IMR-90 (cell line): ENCODE measurements at regions not wholly inside any gene's neighbourhood (a gene's known extent, or its start where the extent isn't known, plus 50 kb on each side); places are given as distances from the start of the nearest gene placed in this dataset.

Source experiments
- BHLHE40 ChIP-seq: fragments of 150-350 bp; IDR thresholded peaks from 2 replicates; pipeline ENCODE4 v1.6.1; 2016; ENCODE audit warnings: mild to moderate bottlenecking, low read depth, low read length
- CEBPB ChIP-seq: IDR thresholded peaks from 2 replicates; pipeline ENCODE4 v1.6.1; 2012; ENCODE audit warnings: low read depth, low read length, improper control_type of control experiment
- CHD1 ChIP-seq: IDR thresholded peaks from 2 replicates; pipeline ENCODE4 v1.6.1; 2012; ENCODE audit warnings: low read depth, low read length, improper control_type of control experiment
- MAFK ChIP-seq: IDR thresholded peaks from 2 replicates; pipeline ENCODE4 v1.6.1; 2012; ENCODE audit warnings: low read depth, low read length, improper control_type of control experiment
- MAZ ChIP-seq: IDR thresholded peaks from 2 replicates; pipeline ENCODE4 v1.6.1; 2012; ENCODE audit warnings: low read depth, mild to moderate bottlenecking, low read length, improper control_type of control experiment, moderate library complexity, borderline replicate concordance
- MXI1 ChIP-seq: IDR thresholded peaks from 2 replicates; pipeline ENCODE4 v1.6.1; 2012; ENCODE audit warnings: low read depth, mild to moderate bottlenecking, low read length, moderate library complexity, borderline replicate concordance
- NFE2L2 ChIP-seq: fragments of 150-350 bp; IDR thresholded peaks from 2 replicates; pipeline ENCODE4 v1.6.1; 2016; ENCODE audit warnings: low read depth, mild to moderate bottlenecking, low read length
- POLR2A ChIP-seq: IDR thresholded peaks from 2 replicates; pipeline ENCODE4 v1.6.1; 2012; ENCODE audit warnings: mild to moderate bottlenecking, low read depth, low read length
- RAD21 ChIP-seq: IDR thresholded peaks from 2 replicates; pipeline ENCODE4 v1.6.1; 2012; ENCODE audit warnings: low read length, improper control_type of control experiment
- RCOR1 ChIP-seq: IDR thresholded peaks from 2 replicates; pipeline ENCODE4 v1.6.1; 2012; ENCODE audit warnings: mild to moderate bottlenecking, low read length, improper control_type of control experiment; ENCODE audit not compliant: insufficient replicate concordance
- RFX5 ChIP-seq: IDR thresholded peaks from 2 replicates; pipeline ENCODE4 v1.8.0; 2012; ENCODE audit warnings: low read depth, mild to moderate bottlenecking, low read length, moderate library complexity
- SMC3 ChIP-seq: fragments of 150-350 bp; IDR thresholded peaks from 2 replicates; pipeline ENCODE4 v1.6.1; 2016; ENCODE audit warnings: low read depth, mild to moderate bottlenecking, antibody characterized with exemption, low read length, moderate library complexity
- TF ChIP-seq, protein P1 (sequence below): conservative IDR thresholded peaks from 2 replicates; pipeline ENCODE4 v1.5.1; 2012; ENCODE audit warnings: mild to moderate bottlenecking, low read depth, low read length, improper control_type of control experiment
- TF ChIP-seq, protein P2 (sequence below): fragments of 150-350 bp; IDR thresholded peaks from 2 replicates; pipeline ENCODE4 v1.6.1; 2017; ENCODE audit warnings: mild to moderate bottlenecking, antibody characterized with exemption, low read length, low read depth

DNA sequence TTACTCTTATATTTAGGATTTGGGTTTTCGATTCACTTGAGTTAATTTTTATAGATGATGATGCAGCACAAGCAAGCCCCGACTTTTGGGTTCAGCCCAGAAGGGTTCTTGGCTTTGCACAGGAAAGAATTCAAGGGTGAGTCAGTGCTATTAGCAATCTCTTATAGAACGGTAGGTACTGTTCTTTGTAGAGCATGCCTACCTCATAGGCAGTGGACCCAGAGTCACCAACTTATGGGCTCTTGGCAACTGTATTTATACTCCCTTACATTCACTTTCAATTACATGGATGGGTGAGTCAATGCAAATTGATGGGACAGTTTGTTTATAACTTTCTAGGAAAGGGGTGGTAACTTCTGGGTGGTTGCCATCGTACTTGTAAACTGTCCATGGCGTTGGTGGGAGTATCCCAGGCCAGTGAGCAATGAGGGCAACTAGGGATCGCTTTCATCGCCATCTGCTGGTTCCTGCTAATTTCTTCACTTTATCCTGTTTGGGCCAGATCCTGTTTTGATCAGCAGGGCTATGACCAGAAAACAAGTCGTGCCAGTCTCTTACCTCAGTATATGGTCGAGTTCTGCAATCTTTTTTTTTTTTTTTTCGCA lies 362.6 kb downstream of the CNTNAP4 start:
- TF ChIP-seq MAFK = no peak
- TF ChIP-seq, protein P1, sequence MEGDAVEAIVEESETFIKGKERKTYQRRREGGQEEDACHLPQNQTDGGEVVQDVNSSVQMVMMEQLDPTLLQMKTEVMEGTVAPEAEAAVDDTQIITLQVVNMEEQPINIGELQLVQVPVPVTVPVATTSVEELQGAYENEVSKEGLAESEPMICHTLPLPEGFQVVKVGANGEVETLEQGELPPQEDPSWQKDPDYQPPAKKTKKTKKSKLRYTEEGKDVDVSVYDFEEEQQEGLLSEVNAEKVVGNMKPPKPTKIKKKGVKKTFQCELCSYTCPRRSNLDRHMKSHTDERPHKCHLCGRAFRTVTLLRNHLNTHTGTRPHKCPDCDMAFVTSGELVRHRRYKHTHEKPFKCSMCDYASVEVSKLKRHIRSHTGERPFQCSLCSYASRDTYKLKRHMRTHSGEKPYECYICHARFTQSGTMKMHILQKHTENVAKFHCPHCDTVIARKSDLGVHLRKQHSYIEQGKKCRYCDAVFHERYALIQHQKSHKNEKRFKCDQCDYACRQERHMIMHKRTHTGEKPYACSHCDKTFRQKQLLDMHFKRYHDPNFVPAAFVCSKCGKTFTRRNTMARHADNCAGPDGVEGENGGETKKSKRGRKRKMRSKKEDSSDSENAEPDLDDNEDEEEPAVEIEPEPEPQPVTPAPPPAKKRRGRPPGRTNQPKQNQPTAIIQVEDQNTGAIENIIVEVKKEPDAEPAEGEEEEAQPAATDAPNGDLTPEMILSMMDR = no peak
- TF ChIP-seq RAD21 = no peak
- TF ChIP-seq MAZ = no peak
- no peak for TF ChIP-seq POLR2A
- no peak for TF ChIP-seq CEBPB
- no peak for TF ChIP-seq SMC3
- TF ChIP-seq, protein P2, sequence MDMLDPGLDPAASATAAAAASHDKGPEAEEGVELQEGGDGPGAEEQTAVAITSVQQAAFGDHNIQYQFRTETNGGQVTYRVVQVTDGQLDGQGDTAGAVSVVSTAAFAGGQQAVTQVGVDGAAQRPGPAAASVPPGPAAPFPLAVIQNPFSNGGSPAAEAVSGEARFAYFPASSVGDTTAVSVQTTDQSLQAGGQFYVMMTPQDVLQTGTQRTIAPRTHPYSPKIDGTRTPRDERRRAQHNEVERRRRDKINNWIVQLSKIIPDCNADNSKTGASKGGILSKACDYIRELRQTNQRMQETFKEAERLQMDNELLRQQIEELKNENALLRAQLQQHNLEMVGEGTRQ = no peak
- no peak for TF ChIP-seq RFX5
- no peak for TF ChIP-seq BHLHE40
- no peak for TF ChIP-seq CHD1
- TF ChIP-seq MXI1 = no peak
- TF ChIP-seq NFE2L2 = no peak
- TF ChIP-seq RCOR1 = no peak
